GM23338 (cell line): ENCODE measurements at regions not wholly inside any gene's neighbourhood (a gene's known extent, or its start where the extent isn't known, plus 50 kb on each side); places are given as distances from the start of the nearest gene placed in this dataset.

Experiments
- CREB1 ChIP-seq: fragments of 250-450 bp; sonication (Bioruptor Pico); IDR thresholded peaks from 2 replicates; pipeline ENCODE4 v1.5.0; 2020; ENCODE audit warnings: low read depth, mild to moderate bottlenecking, moderate library complexity
- CTCF ChIP-seq, 2 experiments: fragments of 200-600 bp in 1 of 2; sonication (generic) in 1 of 2; conservative IDR thresholded peaks; 2 replicates each; pipeline versions ENCODE4 v1.5.1 to v1.6.1; 2016 to 2017; ENCODE audit warnings: antibody characterized with exemption in 2 of 2, low read depth in 2 of 2, mild to moderate bottlenecking in 2 of 2, moderate library complexity in 1 of 2
- EZH2phosphoT487 ChIP-seq: fragments of 200-600 bp; sonication (generic); IDR thresholded peaks from one replicate; pipeline ENCODE4 v1.8.1; 2018; ENCODE audit warnings: antibody characterized with exemption; ENCODE audit not compliant: unreplicated experiment
- ZNF114 ChIP-seq: fragments of 250-450 bp; sonication (Bioruptor Pico); IDR thresholded peaks from 2 replicates; pipeline ENCODE4 v1.5.0; 2020; ENCODE audit warnings: mild to moderate bottlenecking, moderate library complexity

- TF ChIP-seq CTCF (conservative IDR thresholded peaks at IDR 0.05; ENCODE audit: low read depth in 2 of 2): no peak
- TF ChIP-seq ZNF114 (CRISPR knock-in tag): no peak
- TF ChIP-seq CREB1 (CRISPR knock-in tag): no peak
- TF ChIP-seq EZH2phosphoT487: no peak
Measured at GRCh38 chr9:18045326-18045725, 428.6 kb upstream of the ADAMTSL1 start.
